ENCODE measurements at regions not wholly inside any gene's neighbourhood (a gene's known extent, or its start where the extent isn't known, plus 50 kb on each side); places are given as distances from the start of the nearest gene placed in this dataset.

DNA sequence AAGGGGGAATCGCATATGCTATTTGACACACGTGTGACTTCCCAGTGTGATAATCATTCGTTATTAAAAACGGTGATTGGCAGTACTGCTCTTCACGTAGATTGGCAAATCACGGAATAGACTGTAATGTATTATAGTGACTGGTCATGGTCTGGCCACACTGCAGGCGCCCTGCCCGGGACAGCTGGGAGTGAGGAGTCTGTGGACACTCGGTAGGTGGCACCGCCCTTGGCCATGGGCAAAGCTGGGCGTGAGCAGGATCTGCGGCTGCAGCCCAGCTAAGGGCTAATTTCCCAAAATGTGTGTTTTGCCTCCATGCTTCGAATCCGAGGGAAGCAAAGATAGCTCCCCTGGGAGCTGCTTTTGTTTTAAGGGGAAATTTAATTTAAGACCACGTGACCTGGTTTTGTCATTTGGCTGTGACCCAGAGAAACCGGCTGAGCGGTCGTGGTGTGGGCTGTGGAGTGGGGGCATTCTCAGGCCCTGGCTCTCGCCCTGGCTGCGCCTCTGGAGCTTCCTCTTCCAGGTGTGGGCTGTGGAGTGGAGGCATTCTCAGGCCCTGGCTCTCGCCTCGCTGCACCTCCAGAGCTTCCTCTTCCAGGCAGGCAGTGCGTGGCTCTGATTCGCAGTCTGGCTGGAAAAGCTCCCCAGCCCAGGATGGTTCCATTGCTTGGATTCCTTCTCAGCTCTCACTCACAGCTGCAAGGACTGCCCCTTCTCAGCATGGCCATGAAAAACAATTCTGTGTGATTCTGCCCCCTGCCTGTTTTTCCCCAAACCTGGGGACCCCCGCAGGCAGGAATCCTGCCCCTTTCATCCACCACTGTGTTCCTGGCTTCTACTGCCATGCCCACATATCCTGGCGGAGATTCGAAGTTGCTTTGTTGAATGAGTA, 131.1 kb downstream of the OLFM1 start:
- POLR2A ChIA-PET, result interaction anchor here (0.6 kb wide), 2 partner anchors 40 to 42 kb away, joined by 3 read pairs; no protein-coding TSS in a partner anchor
- H3K36me3 ChIP-seq (ENCODE audit: control insufficient read depth, insufficient read depth, low read length), result no peaks in the 10 kb centered on the region

More for the DNA sequence above, 131.1 kb downstream of the OLFM1 start:
- peaks cover 18 to 80% of the 10 kb centered on the region in 2 experiments; a peak in 4 of 5 replicates for H3K27me3 ChIP-seq (ENCODE audit: control insufficient read depth in 2 of 2, insufficient read depth in 2 of 2, low read length in 2 of 2)
- no peak overlapping the region for H3K9ac ChIP-seq (ENCODE audit: insufficient read depth in 1 of 2, low read depth in 2 of 2, low read length in 2 of 2)
- H3K4me2 ChIP-seq (ENCODE audit: insufficient read depth, low read length), result no peak overlapping the region
- TF ChIP-seq CBX1 (IDR thresholded peaks at IDR 0.05; ENCODE audit: low read depth) (no peak), RAD51 (IDR thresholded peaks at IDR 0.05; ENCODE audit: borderline replicate concordance, low read depth) (0 out of 2 replicates have a peak, but pooled peaks have one; percentile 22)
- TF ChIP-seq, protein P1, sequence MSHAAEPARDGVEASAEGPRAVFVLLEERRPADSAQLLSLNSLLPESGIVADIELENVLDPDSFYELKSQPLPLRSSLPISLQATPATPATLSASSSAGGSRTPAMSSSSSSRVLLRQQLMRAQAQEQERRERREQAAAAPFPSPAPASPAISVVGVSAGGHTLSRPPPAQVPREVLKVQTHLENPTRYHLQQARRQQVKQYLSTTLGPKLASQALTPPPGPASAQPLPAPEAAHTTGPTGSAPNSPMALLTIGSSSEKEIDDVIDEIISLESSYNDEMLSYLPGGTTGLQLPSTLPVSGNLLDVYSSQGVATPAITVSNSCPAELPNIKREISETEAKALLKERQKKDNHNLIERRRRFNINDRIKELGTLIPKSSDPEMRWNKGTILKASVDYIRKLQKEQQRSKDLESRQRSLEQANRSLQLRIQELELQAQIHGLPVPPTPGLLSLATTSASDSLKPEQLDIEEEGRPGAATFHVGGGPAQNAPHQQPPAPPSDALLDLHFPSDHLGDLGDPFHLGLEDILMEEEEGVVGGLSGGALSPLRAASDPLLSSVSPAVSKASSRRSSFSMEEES (CRISPR knock-in tag; IDR thresholded peaks at IDR 0.05), result peak; percentile 44
- intact Hi-C loops (cut with micrococcal nuclease), result no loop called here
- DNase-seq (ENCODE audit: extremely low read depth in 1 of 4, low spot score in 3 of 4), result no peak
- no peaks in the 10 kb centered on the region for H3K9me1 ChIP-seq (ENCODE audit: control insufficient read depth, insufficient read depth, low read length)
- BruUV-seq (replicated peaks), result no TSS peak
- H3K27ac ChIP-seq (ENCODE audit: extremely low read depth, low read depth, low read length), result no peak overlapping the region
- no peak overlapping the region for H2AFZ ChIP-seq (ENCODE audit: low read depth, low read length)
- in situ Hi-C loops (cut with MboI), result no loop called here
- H3K4me3 ChIP-seq, result no peak overlapping the region
- H4K20me1 ChIP-seq (replicated peaks; ENCODE audit: control insufficient read depth, insufficient read depth, low read length), result peaks cover 3% of the 10 kb centered on the region; the same call in 1 of the 2 replicates
- CTCF ChIA-PET (ENCODE audit: low intra/inter-chr PET ratio), result no interaction called here
- H3K4me1 ChIP-seq (replicated peaks in 1 of 2; ENCODE audit: control insufficient read depth in 2 of 2, insufficient read depth in 2 of 2, low read length in 2 of 2), result peaks cover 0 to 6% of the 10 kb centered on the region in 2 experiments; a peak in 1 of 5 replicates
- no peak for ATAC-seq
- no peaks in the 10 kb centered on the region for H3K9me3 ChIP-seq (replicated peaks; ENCODE audit: control insufficient read depth, insufficient read depth, low read depth, low read length)
- H3K79me2 ChIP-seq (ENCODE audit: control insufficient read depth, insufficient read depth, low read length), result no peaks in the 10 kb centered on the region
- 1% methylated on average over 26 of the region's 27 CpGs for WGBS (ENCODE audit: insufficient coverage, low coverage, missing lambda C conversion rate)
- FAIRE-seq, result no peak

Measured in K562 (cell line).